ENCODE measurements at regions not wholly inside any gene's neighbourhood (a gene's known extent, or its start where the extent isn't known, plus 50 kb on each side); places are given as distances from the start of the nearest gene placed in this dataset.

DNA sequence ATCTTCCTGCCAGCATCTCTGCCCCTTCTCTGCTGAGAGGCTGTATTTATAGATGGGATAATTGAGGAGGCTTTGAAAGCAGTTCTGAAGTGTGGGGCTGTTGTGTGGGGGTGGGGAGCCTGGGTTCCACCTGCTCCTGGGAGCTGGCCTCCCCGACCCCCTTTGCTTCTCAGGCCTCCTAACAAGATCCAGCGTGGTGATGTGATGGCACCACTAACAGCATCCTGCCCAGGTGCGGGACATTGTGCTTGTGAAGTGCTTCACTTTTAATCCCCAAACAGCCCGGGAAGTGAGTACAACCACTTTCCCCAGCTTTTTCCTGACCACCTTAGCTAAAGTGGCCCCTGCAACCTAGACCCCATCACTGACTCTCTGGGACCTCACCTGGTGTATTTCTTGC lies 95.1 kb upstream of the NRXN3 start:
- Histone ChIP-seq H3K4me3 (ENCODE audit: low read length) (no peak overlapping the region), H3K4me1 (ENCODE audit: insufficient read depth, low read length) (no peaks in the 10 kb centered on the region), H3K27me3 (ENCODE audit: insufficient read depth, low read length) (no peaks in the 10 kb centered on the region), H3K9me3 (ENCODE audit: insufficient read depth, low read depth, low read length) (no peaks in the 10 kb centered on the region), H3K36me3 (ENCODE audit: insufficient read depth, low read depth, low read length) (no peaks in the 10 kb centered on the region), H3K9ac (ENCODE audit: low read depth, low read length) (no peak overlapping the region), H3K27ac (ENCODE audit: low read length) (no peak overlapping the region)

GRCh38 chr14:78075555-78076277 lies 94.5 kb upstream of the NRXN3 start:
- Histone ChIP-seq H3K27ac (ENCODE audit: low read length) (no peak overlapping the region), H3K9ac (ENCODE audit: low read depth, low read length) (no peak overlapping the region)

DNA sequence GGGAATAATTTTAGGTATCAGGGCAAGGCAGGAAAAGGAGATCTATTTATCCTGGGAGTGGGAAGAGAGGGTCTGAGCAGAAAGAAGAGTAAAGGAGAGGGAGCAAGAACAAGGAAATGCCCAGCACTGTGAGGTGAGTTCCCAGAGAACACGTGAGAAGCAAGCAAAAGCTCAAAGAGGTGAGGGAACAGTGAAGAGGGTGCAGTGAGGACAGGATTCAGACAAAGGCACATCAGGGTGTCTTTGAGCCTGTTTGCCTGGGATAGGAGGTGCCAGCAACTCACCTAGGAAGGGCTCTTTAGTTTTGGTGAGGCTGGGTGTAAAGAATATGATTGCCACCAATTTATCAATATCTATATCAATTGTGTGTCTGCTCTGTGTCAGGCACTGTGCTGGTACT lies 88.9 kb upstream of the NRXN3 start:
- H3K9me3 ChIP-seq (ENCODE audit: insufficient read depth, low read depth, low read length): no peaks in the 10 kb centered on the region
- H3K27ac ChIP-seq (ENCODE audit: low read length): no peak overlapping the region
- H3K36me3 ChIP-seq (ENCODE audit: insufficient read depth, low read depth, low read length): no peaks in the 10 kb centered on the region
- H3K9ac ChIP-seq (ENCODE audit: low read depth, low read length): no peak overlapping the region
- no peaks in the 10 kb centered on the region for H3K27me3 ChIP-seq (ENCODE audit: insufficient read depth, low read length)
- H3K4me1 ChIP-seq (ENCODE audit: insufficient read depth, low read length): no peaks in the 10 kb centered on the region; the same call in 1 of the 2 replicates
- no peak overlapping the region for H3K4me3 ChIP-seq (ENCODE audit: low read length)

More at GRCh38 chr14:78075555-78076277, 94.5 kb upstream of the NRXN3 start:
- Histone ChIP-seq H3K4me1 (ENCODE audit: insufficient read depth, low read length) (no peaks in the 10 kb centered on the region), H3K9me3 (ENCODE audit: insufficient read depth, low read depth, low read length) (no peaks in the 10 kb centered on the region), H3K27me3 (ENCODE audit: insufficient read depth, low read length) (no peaks in the 10 kb centered on the region), H3K36me3 (ENCODE audit: insufficient read depth, low read depth, low read length) (no peaks in the 10 kb centered on the region), H3K4me3 (ENCODE audit: low read length) (no peak overlapping the region)

- no peaks in the 10 kb centered on the region for H3K27me3 ChIP-seq (ENCODE audit: insufficient read depth, low read length)
- H3K9ac ChIP-seq (ENCODE audit: low read depth, low read length): no peak overlapping the region
- no peak overlapping the region for H3K4me3 ChIP-seq (ENCODE audit: low read length)
- H3K9me3 ChIP-seq (ENCODE audit: insufficient read depth, low read depth, low read length): no peaks in the 10 kb centered on the region
- H3K36me3 ChIP-seq (ENCODE audit: insufficient read depth, low read depth, low read length): no peaks in the 10 kb centered on the region
- no peaks in the 10 kb centered on the region; the same call in 1 of the 2 replicates for H3K4me1 ChIP-seq (ENCODE audit: insufficient read depth, low read length)
- no peak overlapping the region for H3K27ac ChIP-seq (ENCODE audit: low read length)
Observed at GRCh38 chr14:78083837-78084236, 86.3 kb upstream of the NRXN3 start.

DNA sequence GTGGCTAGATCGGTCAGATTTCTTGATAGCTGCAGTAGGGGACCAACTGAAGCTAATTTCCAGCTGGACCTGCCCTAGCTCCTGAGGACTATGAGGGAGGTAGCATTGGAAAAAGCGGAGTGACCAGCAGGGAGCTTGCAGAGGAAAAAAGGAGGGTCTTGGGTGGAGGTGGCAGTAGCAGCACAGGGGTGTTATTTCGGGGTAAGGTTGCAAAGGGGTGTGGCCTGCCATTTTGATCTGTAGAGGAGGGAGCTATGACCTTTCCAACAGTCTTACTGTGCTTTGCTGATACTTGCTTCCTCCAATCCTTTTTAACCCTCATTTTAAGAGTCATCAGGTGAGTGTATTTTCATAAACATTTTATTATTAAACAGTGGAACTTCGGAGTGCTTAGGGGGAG lies 83.8 kb upstream of the NRXN3 start:
- no peak overlapping the region for H3K9ac ChIP-seq (ENCODE audit: low read depth, low read length)
- no peaks in the 10 kb centered on the region; the same call in 1 of the 2 replicates for H3K4me1 ChIP-seq (ENCODE audit: insufficient read depth, low read length)
- no peak overlapping the region for H3K4me3 ChIP-seq (ENCODE audit: low read length)
- H3K27ac ChIP-seq (ENCODE audit: low read length): no peak overlapping the region
- H3K27me3 ChIP-seq (ENCODE audit: insufficient read depth, low read length): no peaks in the 10 kb centered on the region
- H3K9me3 ChIP-seq (ENCODE audit: insufficient read depth, low read depth, low read length): no peaks in the 10 kb centered on the region
- no peaks in the 10 kb centered on the region for H3K36me3 ChIP-seq (ENCODE audit: insufficient read depth, low read depth, low read length)

DNA sequence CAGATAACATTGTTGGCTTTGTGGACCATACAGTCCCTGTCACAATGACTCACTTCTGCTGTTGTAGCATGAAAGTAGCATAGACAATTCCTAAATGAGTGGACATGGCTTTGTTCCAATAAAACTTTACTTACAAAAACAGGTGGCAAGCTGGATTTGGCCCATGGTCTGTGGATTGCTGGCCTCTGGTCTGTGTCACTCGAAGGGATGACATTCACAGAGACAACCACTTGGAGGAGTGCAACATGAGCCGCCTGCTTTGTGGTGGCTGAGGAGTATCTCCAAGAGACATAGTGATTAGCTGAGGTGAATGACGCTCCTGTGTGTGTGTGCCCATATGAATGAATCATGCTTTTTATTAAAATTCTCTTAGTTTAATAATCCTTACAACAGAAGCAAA lies 81.3 kb upstream of the NRXN3 start:
- Histone ChIP-seq H3K4me3 (ENCODE audit: low read length) (no peak overlapping the region), H3K4me1 (ENCODE audit: insufficient read depth, low read length) (no peaks in the 10 kb centered on the region), H3K36me3 (ENCODE audit: insufficient read depth, low read depth, low read length) (no peaks in the 10 kb centered on the region), H3K9me3 (ENCODE audit: insufficient read depth, low read depth, low read length) (no peaks in the 10 kb centered on the region), H3K27ac (ENCODE audit: low read length) (no peak overlapping the region), H3K27me3 (ENCODE audit: insufficient read depth, low read length) (no peaks in the 10 kb centered on the region), H3K9ac (ENCODE audit: low read depth, low read length) (no peak overlapping the region)

- no peaks in the 10 kb centered on the region for H3K36me3 ChIP-seq (ENCODE audit: insufficient read depth, low read depth, low read length)
- no peak overlapping the region for H3K27ac ChIP-seq (ENCODE audit: low read length)
- no peaks in the 10 kb centered on the region for H3K9me3 ChIP-seq (ENCODE audit: insufficient read depth, low read depth, low read length)
- H3K9ac ChIP-seq (ENCODE audit: low read depth, low read length): no peak overlapping the region
- H3K27me3 ChIP-seq (ENCODE audit: insufficient read depth, low read length): no peaks in the 10 kb centered on the region
- no peaks in the 10 kb centered on the region for H3K4me1 ChIP-seq (ENCODE audit: insufficient read depth, low read length)
- no peak overlapping the region for H3K4me3 ChIP-seq (ENCODE audit: low read length)
Observed at GRCh38 chr14:78090864-78091263, 79.3 kb upstream of the NRXN3 start.

GRCh38 chr14:78091361-78091760 lies 78.8 kb upstream of the NRXN3 start:
- Histone ChIP-seq H3K27me3 (ENCODE audit: insufficient read depth, low read length) (no peaks in the 10 kb centered on the region), H3K4me1 (ENCODE audit: insufficient read depth, low read length) (no peaks in the 10 kb centered on the region), H3K4me3 (ENCODE audit: low read length) (no peak overlapping the region)

GRCh38 chr14:78092040-78092439 lies 78.1 kb upstream of the NRXN3 start:
- H3K36me3 ChIP-seq (ENCODE audit: insufficient read depth, low read depth, low read length): no peaks in the 10 kb centered on the region
- no peaks in the 10 kb centered on the region for H3K27me3 ChIP-seq (ENCODE audit: insufficient read depth, low read length)
- no peaks in the 10 kb centered on the region for H3K4me1 ChIP-seq (ENCODE audit: insufficient read depth, low read length)
- no peak overlapping the region for H3K27ac ChIP-seq (ENCODE audit: low read length)
- H3K9me3 ChIP-seq (ENCODE audit: insufficient read depth, low read depth, low read length): no peaks in the 10 kb centered on the region; the same call in 1 of the 2 replicates
- no peak overlapping the region for H3K9ac ChIP-seq (ENCODE audit: low read depth, low read length)
- H3K4me3 ChIP-seq (ENCODE audit: low read length): no peak overlapping the region

More at GRCh38 chr14:78091361-78091760, 78.8 kb upstream of the NRXN3 start:
- H3K9ac ChIP-seq (ENCODE audit: low read depth, low read length): no peak overlapping the region
- no peaks in the 10 kb centered on the region for H3K9me3 ChIP-seq (ENCODE audit: insufficient read depth, low read depth, low read length)
- H3K36me3 ChIP-seq (ENCODE audit: insufficient read depth, low read depth, low read length): no peaks in the 10 kb centered on the region
- no peak overlapping the region for H3K27ac ChIP-seq (ENCODE audit: low read length)

GRCh38 chr14:78103271-78103670 lies 66.9 kb upstream of the NRXN3 start:
- Histone ChIP-seq H3K4me1 (ENCODE audit: insufficient read depth, low read length) (no peaks in the 10 kb centered on the region), H3K9me3 (ENCODE audit: insufficient read depth, low read depth, low read length) (no peaks in the 10 kb centered on the region), H3K27ac (ENCODE audit: low read length) (no peak overlapping the region), H3K27me3 (ENCODE audit: insufficient read depth, low read length) (no peaks in the 10 kb centered on the region), H3K4me3 (ENCODE audit: low read length) (no peak overlapping the region), H3K36me3 (ENCODE audit: insufficient read depth, low read depth, low read length) (no peaks in the 10 kb centered on the region), H3K9ac (ENCODE audit: low read depth, low read length) (no peak overlapping the region)

GRCh38 chr14:78104160-78104559 lies 66.0 kb upstream of the NRXN3 start:
- H3K9ac ChIP-seq (ENCODE audit: low read depth, low read length): no peak overlapping the region
- no peak overlapping the region for H3K4me3 ChIP-seq (ENCODE audit: low read length)
- H3K4me1 ChIP-seq (ENCODE audit: insufficient read depth, low read length): no peaks in the 10 kb centered on the region
- no peaks in the 10 kb centered on the region for H3K9me3 ChIP-seq (ENCODE audit: insufficient read depth, low read depth, low read length)
- no peak overlapping the region for H3K27ac ChIP-seq (ENCODE audit: low read length)
- H3K27me3 ChIP-seq (ENCODE audit: insufficient read depth, low read length): no peaks in the 10 kb centered on the region
- no peaks in the 10 kb centered on the region for H3K36me3 ChIP-seq (ENCODE audit: insufficient read depth, low read depth, low read length)

- Histone ChIP-seq H3K9ac (ENCODE audit: low read depth, low read length) (no peak overlapping the region), H3K4me1 (ENCODE audit: insufficient read depth, low read length) (no peaks in the 10 kb centered on the region), H3K4me3 (ENCODE audit: low read length) (no peak overlapping the region), H3K9me3 (ENCODE audit: insufficient read depth, low read depth, low read length) (no peaks in the 10 kb centered on the region), H3K27me3 (ENCODE audit: insufficient read depth, low read length) (no peaks in the 10 kb centered on the region), H3K27ac (ENCODE audit: low read length) (no peak overlapping the region), H3K36me3 (ENCODE audit: insufficient read depth, low read depth, low read length) (no peaks in the 10 kb centered on the region)
Observed at GRCh38 chr14:78104655-78105054, 65.5 kb upstream of the NRXN3 start.
